ENCODE measurements at regions not wholly inside any gene's neighbourhood (a gene's known extent, or its start where the extent isn't known, plus 50 kb on each side); places are given as distances from the start of the nearest gene placed in this dataset.

DNA sequence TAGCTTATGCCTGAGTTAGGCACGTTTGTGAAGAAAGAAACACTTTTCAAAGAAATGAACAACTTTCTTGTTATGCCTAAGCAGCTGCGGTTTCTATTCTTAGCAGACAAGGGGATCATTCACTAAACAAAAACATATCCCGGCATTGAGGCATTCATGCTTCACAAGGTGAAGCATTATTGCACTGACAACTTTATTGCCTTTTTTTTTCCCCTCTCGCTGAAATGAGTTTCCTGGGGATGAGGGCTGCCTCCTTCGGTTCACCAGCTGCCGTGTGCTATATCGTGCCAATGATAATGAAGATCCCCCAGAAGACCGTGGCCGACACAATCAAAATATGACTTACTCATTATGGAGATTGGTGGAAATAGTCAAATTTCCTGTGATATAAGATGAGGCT, 288.2 kb upstream of the ST6GAL2 start:
- TF ChIP-seq MAFF (IDR thresholded peaks at IDR 0.05; ENCODE audit: low read length) (no peak), KLF13 (tag; IDR thresholded peaks at IDR 0.05; ENCODE audit: borderline replicate concordance, low read depth) (no peak), SREBF1 (IDR thresholded peaks at IDR 0.05; ENCODE audit: borderline replicate concordance, low read depth, low read length) (no peak), SUPT5H (IDR thresholded peaks at IDR 0.05) (no peak), CHAMP1 (IDR thresholded peaks at IDR 0.05) (no peak), ZBTB1 (CRISPR knock-in tag; IDR thresholded peaks at IDR 0.05; ENCODE audit: borderline replicate concordance, low read depth) (no peak), SRSF9 (IDR thresholded peaks at IDR 0.05; ENCODE audit: borderline replicate concordance, low read depth, low read length) (no peak), PHF8 (IDR thresholded peaks at IDR 0.05; ENCODE audit: borderline replicate concordance, low read length) (no peak), TRIM24 (IDR thresholded peaks at IDR 0.05) (no peak)
- TF ChIP-seq, protein P1, sequence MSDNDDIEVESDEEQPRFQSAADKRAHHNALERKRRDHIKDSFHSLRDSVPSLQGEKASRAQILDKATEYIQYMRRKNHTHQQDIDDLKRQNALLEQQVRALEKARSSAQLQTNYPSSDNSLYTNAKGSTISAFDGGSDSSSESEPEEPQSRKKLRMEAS (CRISPR knock-in tag; IDR thresholded peaks at IDR 0.05): no peak
- TF ChIP-seq, protein P2, sequence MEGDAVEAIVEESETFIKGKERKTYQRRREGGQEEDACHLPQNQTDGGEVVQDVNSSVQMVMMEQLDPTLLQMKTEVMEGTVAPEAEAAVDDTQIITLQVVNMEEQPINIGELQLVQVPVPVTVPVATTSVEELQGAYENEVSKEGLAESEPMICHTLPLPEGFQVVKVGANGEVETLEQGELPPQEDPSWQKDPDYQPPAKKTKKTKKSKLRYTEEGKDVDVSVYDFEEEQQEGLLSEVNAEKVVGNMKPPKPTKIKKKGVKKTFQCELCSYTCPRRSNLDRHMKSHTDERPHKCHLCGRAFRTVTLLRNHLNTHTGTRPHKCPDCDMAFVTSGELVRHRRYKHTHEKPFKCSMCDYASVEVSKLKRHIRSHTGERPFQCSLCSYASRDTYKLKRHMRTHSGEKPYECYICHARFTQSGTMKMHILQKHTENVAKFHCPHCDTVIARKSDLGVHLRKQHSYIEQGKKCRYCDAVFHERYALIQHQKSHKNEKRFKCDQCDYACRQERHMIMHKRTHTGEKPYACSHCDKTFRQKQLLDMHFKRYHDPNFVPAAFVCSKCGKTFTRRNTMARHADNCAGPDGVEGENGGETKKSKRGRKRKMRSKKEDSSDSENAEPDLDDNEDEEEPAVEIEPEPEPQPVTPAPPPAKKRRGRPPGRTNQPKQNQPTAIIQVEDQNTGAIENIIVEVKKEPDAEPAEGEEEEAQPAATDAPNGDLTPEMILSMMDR (IDR thresholded peaks at IDR 0.05 in 2 of 3, conservative IDR thresholded peaks at IDR 0.05 in 1 of 3; ENCODE audit: insufficient read depth in 2 of 3, low read depth in 1 of 3, low read length in 3 of 3): no peak

Measured in K562 (cell line).